ENCODE measurements at regions not wholly inside any gene's neighbourhood (a gene's known extent, or its start where the extent isn't known, plus 50 kb on each side); places are given as distances from the start of the nearest gene placed in this dataset.

- DNase-seq: peak; percentile 44
Observed at GRCh38 chr9:91073049-91073810, 271.6 kb downstream of the SYK start.

- DNase-seq: no peak
Observed at GRCh38 chr9:91073811-91074771, 272.5 kb downstream of the SYK start.

DNA sequence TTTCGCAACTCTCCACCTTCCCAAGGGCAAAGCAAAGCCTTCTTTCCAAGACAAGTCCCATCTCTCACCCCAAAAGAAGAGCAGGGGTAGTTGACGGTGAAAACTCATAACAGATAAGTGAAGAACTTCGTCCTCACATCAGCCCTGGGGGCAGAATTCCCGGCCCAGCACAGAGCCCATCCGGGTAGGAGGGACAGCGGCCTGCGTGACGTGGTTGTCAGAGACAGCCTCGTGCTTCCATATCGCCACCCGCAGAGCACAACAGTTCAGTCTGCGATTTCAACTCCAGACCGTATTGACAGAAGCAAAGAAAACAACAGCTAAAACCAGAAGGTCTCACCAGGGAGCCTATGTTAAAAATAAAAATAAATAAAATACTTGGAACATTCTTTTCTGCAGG lies 273.2 kb downstream of the SYK start:
- DNase-seq: no peak

DNA sequence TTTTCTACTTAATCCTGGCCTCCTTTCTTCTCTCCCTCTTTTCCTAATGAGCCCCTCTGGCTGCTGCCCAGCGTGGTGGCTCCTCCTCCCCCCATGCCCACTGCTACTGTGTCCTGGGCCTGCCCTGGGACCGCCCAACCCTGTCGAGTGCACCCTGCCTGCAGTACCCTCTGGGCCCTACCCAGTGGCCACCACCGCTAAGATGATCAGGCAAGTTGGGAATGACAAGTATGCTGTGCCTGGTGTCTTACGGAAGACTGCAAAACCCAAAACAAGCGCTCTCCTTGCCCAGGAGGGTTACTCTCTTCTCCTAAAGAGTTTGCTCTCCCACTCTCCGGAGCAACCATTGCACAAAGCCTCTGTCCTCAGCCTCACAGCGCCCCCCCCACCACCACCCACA lies 273.7 kb downstream of the SYK start:
- DNase-seq: no peak

DNA sequence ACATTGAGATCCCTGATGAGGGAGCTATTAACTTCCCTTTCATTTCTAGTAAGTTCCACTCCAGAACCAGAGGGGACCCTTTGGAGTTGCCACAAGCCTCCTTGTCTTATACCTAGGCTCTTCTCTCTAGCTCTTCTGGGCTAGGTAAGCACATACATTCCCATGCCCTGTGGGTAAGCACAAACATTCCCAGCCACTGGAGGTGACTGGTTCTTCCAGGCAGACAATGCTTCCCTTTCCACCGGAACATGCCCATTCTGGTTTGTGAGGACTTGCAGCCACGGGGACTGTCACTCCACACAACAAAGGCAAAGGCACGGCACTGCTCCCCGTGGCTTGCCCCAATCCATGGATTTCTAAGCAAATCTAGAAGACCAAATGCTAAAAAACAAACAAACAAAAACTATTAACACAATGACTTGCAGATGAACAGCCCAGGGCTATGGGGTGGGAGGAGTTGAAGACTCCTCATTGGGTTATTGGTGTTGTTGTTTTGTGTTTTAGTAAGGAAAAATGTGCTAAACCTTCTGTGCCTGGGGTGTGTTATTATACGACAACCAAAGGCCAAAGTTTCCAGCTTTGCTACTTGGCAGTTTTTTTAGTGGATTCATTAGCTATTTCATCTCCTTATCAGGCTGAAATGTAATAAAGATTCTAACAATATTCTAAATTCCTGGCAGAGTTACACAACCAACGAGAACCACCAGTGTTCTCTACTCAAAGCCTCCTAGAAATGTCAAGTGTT lies 276.2 kb downstream of the SYK start:
- DNase-seq: no peak

GRCh38 chr9:91078369-91078695 lies 276.7 kb downstream of the SYK start:
- DNase-seq: no peak

GRCh38 chr9:91082731-91083130 lies 279.0 kb downstream of the AUH start:
- DNase-seq: no peak

- no peak for DNase-seq
Observed at GRCh38 chr9:91084896-91085516, 276.7 kb downstream of the AUH start.

GRCh38 chr9:91085517-91086291 lies 276.0 kb downstream of the AUH start:
- no peak for DNase-seq

DNA sequence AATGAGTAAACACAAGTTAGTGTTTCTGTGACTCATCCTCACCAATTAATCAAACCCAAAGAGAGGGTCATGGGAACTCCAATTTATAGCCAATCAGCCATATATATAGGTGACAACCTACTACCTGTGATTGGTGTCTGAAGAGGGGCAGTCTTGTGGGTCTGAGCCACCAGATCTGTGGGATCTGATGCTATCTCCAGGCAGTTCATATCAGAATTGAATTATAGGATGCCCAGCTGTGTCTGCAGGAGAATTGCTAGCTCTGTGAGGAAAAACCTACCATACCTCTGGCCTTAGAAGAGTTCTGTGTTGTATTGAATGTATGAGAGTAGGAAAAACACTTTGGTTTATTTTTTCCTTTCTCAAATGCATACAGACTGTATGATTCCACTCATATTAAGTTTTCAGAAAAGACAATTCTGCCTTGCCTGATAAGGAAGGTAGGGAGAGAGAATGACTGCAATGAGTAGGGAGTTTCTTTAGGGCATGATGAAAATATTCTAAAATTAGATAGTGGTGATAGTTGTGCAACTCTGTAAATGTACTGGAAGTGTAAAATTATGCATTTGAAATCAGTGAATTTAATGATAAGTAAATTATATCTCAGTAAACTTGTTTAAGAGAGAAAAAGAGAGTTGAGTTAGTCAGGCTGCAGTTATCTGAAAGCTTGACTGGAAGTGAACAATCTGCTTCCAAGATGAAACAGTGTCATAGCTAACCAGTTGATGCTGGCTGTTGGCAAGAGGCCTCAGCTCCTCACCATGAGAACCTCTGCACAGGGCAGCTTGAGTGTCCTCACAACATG lies 274.9 kb downstream of the AUH start:
- DNase-seq: no peak

GRCh38 chr9:91087462-91087759 lies 274.3 kb downstream of the AUH start:
- DNase-seq: no peak

DNA sequence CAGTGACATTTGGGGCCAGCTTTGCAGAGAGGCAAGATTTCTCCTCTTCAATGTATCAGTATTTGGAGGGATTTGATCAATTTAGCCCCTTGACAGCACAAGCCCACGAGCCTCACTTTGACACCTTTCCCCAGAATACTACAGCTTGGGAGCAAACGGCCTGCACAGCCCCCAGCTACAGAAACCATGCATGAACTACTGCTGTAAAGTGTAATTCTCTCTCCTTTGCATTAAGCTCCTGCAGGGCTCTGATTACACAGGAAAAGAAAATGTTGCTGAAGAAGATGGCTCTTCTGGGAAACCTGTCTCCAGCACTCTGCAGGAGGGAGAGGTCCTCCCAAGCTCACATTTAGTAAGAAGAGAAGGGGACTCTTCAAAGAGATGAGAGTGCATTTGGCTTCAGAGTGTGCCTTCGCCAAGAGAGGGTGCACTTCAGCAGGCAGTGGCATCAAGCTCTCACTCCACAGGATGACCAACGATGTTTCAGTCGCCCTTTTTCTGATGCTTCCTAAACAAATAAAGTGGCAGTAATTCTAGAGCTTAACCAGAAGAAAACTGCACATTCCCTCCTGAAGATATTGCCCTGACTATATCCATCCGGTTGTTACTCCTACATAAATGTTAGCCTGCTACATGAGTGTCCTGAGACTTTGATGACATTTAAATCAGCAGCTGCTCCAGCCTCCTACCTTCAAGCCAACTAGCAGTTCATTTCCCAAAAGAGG lies 272.2 kb downstream of the AUH start:
- peak; percentile 47 for DNase-seq

- DNase-seq: no peak
Observed at GRCh38 chr9:91090130-91090410, 271.6 kb downstream of the AUH start.

GRCh38 chr9:91092214-91092613 lies 269.5 kb downstream of the AUH start:
- DNase-seq: no peak

DNA sequence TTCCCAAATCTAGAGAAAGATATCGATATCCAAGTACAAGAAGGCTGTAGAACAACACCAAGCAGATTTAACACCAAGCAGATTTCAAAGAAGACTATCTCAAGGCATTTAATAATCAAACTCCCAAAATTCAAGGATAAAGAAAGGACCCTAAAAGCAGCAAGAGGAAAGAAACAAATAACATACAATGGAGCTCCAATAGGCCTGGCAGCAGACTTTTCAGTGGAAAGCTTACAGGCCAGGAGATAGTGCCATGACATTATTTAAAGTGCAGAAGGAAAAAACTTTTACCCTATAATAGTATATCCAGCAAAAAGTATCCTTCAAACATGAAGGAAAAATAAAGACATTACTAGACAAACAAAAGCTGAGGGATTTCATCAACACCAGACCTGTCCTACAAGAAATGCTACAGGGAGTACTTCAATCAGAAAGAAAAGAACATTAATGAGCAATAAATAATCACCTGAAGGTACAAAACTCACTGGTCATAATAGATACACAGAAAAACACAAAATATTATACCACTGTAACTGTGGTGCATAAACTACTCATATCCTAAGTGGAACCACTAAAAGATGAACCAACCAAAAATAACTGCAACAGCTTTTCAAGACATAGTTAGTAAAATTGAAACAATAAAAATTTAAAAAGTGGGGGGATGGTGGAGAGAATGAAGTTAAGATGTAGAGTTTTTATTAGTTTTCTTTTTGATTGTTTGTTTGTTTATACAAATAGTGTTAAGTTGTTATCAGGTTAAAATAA lies 267.2 kb downstream of the AUH start:
- no peak for DNase-seq

DNA sequence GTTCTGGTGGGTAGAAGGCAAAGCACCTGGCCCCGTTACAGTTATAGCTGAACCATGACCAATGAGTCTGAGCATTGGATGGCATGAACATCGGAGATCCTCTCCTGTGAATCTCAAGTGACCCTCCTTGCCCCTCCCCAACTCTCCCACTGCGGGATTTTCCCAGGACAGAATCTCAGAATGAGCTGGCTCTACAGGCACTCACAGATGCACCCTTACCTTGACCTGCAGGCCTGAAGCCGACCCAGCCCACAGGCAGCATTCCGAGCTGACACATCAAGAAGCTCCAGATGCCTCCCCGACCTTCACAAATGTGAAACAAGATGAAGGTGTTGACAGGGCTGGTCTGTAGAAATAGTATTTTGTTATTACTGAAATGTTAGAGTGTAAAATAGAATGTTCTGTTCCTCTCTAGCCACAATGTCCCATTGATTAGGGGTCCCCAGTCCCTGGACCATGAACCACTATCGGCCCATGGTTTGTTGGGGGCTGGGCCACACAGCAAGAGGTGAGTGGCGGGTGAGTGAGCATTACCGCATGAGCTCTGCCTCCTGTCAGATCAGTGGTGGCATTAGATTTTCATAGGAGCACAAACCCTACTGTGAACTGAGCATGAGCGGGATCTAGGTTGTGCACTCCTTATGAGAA lies 263.4 kb downstream of the AUH start:
- no peak for DNase-seq

DNA sequence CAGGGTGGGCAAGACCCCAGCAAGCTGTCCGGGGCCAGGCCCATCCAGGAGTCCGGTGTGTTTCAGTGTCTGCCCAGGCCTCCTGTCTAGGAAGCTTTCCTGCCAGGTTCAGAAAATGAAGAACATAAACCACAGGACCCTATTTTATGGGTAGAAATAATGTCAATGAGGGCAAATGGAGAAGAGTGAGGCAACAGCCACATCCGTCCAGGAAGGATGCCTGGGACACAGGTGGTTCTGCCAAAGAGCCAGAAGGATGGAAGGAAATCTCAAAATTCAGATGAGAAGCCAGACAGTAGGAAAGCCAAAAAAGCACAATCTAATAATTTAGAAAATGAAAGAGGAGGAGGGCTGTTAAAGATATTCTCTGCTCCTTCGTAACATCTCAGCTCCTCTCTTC lies 262.3 kb downstream of the AUH start:
- no peak for DNase-seq

GRCh38 chr9:91100878-91101450 lies 260.8 kb downstream of the AUH start:
- no peak for DNase-seq

DNA sequence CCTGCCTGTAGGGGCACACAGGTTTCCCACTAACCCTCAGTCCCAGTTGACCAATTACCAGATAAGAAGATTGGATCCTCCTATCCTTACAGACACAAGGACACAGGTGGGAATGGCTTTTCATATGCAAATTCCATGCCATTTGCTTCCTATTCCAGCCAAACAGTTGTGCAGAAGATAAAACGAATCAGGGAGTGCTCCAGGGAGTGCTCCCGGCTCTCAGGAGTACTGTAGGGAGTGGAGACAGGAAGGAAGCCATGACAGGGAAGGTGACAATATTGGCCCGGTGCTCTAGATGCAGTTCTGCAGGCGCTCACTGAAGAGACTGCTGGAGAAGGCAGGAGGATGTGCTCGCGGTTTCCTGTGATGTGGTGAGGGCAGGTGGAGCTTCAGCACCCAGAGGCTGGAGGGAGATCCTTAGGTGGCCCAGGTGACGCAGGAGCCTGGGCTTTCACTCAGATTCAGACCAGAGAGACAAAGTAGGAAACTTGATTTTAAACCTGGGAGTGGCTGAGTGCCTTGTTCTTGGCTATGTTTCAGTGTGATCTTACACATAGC lies 260.0 kb downstream of the AUH start:
- DNase-seq: peak; percentile 55

All from NCI-H510A treated with DMSO at 0.1 percent for 48 hours (cell line).